HUES6 (cell line): ENCODE measurements at regions not wholly inside any gene's neighbourhood (a gene's known extent, or its start where the extent isn't known, plus 50 kb on each side); places are given as distances from the start of the nearest gene placed in this dataset.

Experiments used
- H3K27ac ChIP-seq: 2 replicates; pipeline ENCODE4 v1.7.0; 2013; ENCODE audit warnings: low read depth, mild to moderate bottlenecking, low read length, inconsistent platforms
- H3K27me3 ChIP-seq: 2 replicates; pipeline ENCODE4 v1.6.1; 2013; ENCODE audit warnings: low read length; ENCODE audit not compliant: control insufficient read depth, insufficient read depth
- H3K36me3 ChIP-seq: 2 replicates; pipeline ENCODE4 v1.6.1; 2013; ENCODE audit warnings: low read length; ENCODE audit not compliant: control insufficient read depth, insufficient read depth
- H3K4me1 ChIP-seq: 2 replicates; pipeline ENCODE4 v1.6.1; 2013; ENCODE audit warnings: low read length; ENCODE audit not compliant: control insufficient read depth, insufficient read depth
- H3K4me3 ChIP-seq: 2 replicates; pipeline ENCODE4 v1.5.1; 2013; ENCODE audit warnings: low read depth, low read length
- H3K9ac ChIP-seq: one replicate; pipeline ENCODE4 v1.6.1; 2013; ENCODE audit warnings: mild to moderate bottlenecking, low read length
- H3K9me3 ChIP-seq: 2 replicates; pipeline ENCODE4 v1.6.1; 2013; ENCODE audit warnings: low read depth, low read length; ENCODE audit not compliant: control insufficient read depth, insufficient read depth

- Histone ChIP-seq H3K27me3 (no peaks in the 10 kb centered on the region), H3K9ac (no peak overlapping the region), H3K9me3 (no peaks in the 10 kb centered on the region), H3K36me3 (no peaks in the 10 kb centered on the region), H3K27ac (no peak overlapping the region), H3K4me1 (no peaks in the 10 kb centered on the region), H3K4me3 (no peak overlapping the region)
Measured at GRCh38 chr5:23253621-23254198, 253.7 kb upstream of the PRDM9 start.

- Histone ChIP-seq H3K27me3 (no peaks in the 10 kb centered on the region), H3K4me1 (no peaks in the 10 kb centered on the region), H3K4me3 (no peak overlapping the region), H3K27ac (no peak overlapping the region), H3K36me3 (no peaks in the 10 kb centered on the region), H3K9ac (no peak overlapping the region), H3K9me3 (no peaks in the 10 kb centered on the region)
Measured at GRCh38 chr5:23242891-23243290, 264.5 kb upstream of the PRDM9 start.

- no peak overlapping the region for H3K4me3 ChIP-seq
- 0 out of 2 replicates have a peak, but pooled peaks cover 2% of the 10 kb centered on the region for H3K9me3 ChIP-seq
- H3K27me3 ChIP-seq, result no peaks in the 10 kb centered on the region
- peak overlapping the region; percentile 84; the same call in 1 of the 2 replicates for H3K27ac ChIP-seq
- H3K36me3 ChIP-seq, result no peaks in the 10 kb centered on the region
- H3K4me1 ChIP-seq, result peaks cover 37% of the 10 kb centered on the region
- no peak overlapping the region for H3K9ac ChIP-seq
Measured at GRCh38 chr5:23235246-23235645, 272.2 kb upstream of the PRDM9 start.

GRCh38 chr5:23234197-23234596, 273.2 kb upstream of the PRDM9 start:
- peak overlapping the region; percentile 84 for H3K27ac ChIP-seq
- 0 out of 2 replicates have a peak overlapping the region, but pooled peaks have one; percentile 26 for H3K4me3 ChIP-seq

GRCh38 chr5:23223846-23224245, 283.6 kb upstream of the PRDM9 start:
- Histone ChIP-seq H3K27ac (no peak overlapping the region), H3K9me3 (0 out of 2 replicates have a peak, but pooled peaks cover 2% of the 10 kb centered on the region), H3K36me3 (no peaks in the 10 kb centered on the region), H3K4me3 (no peak overlapping the region), H3K4me1 (peaks cover 3% of the 10 kb centered on the region; the same call in 1 of the 2 replicates), H3K27me3 (no peaks in the 10 kb centered on the region), H3K9ac (no peak overlapping the region)

More at GRCh38 chr5:23234197-23234596, 273.2 kb upstream of the PRDM9 start:
- Histone ChIP-seq H3K9ac (peak overlapping the region; percentile 53), H3K9me3 (0 out of 2 replicates have a peak, but pooled peaks cover 2% of the 10 kb centered on the region), H3K4me1 (peaks cover 37% of the 10 kb centered on the region), H3K27me3 (no peaks in the 10 kb centered on the region), H3K36me3 (no peaks in the 10 kb centered on the region)

GRCh38 chr5:23221831-23222230, 285.6 kb upstream of the PRDM9 start:
- no peak overlapping the region for H3K4me3 ChIP-seq
- no peaks in the 10 kb centered on the region for H3K36me3 ChIP-seq
- peaks cover 3% of the 10 kb centered on the region; the same call in 1 of the 2 replicates for H3K4me1 ChIP-seq
- no peaks in the 10 kb centered on the region for H3K27me3 ChIP-seq
- H3K27ac ChIP-seq, result no peak overlapping the region
- 0 out of 2 replicates have a peak, but pooled peaks cover 2% of the 10 kb centered on the region for H3K9me3 ChIP-seq
- H3K9ac ChIP-seq, result no peak overlapping the region

- no peaks in the 10 kb centered on the region for H3K27me3 ChIP-seq
- no peaks in the 10 kb centered on the region for H3K9me3 ChIP-seq
- no peak overlapping the region for H3K9ac ChIP-seq
- no peak overlapping the region for H3K4me3 ChIP-seq
- no peaks in the 10 kb centered on the region for H3K4me1 ChIP-seq
- no peaks in the 10 kb centered on the region for H3K36me3 ChIP-seq
- no peak overlapping the region for H3K27ac ChIP-seq
Measured at GRCh38 chr5:23217159-23217558, 290.2 kb upstream of the PRDM9 start.

GRCh38 chr5:23216345-23216744, 291.1 kb upstream of the PRDM9 start:
- Histone ChIP-seq H3K27ac (no peak overlapping the region), H3K9me3 (no peaks in the 10 kb centered on the region), H3K27me3 (no peaks in the 10 kb centered on the region), H3K9ac (no peak overlapping the region), H3K4me1 (no peaks in the 10 kb centered on the region), H3K4me3 (no peak overlapping the region), H3K36me3 (no peaks in the 10 kb centered on the region)

GRCh38 chr5:23208959-23209431, 298.4 kb upstream of the PRDM9 start:
- Histone ChIP-seq H3K27me3 (no peaks in the 10 kb centered on the region), H3K9me3 (no peaks in the 10 kb centered on the region), H3K36me3 (no peaks in the 10 kb centered on the region), H3K4me3 (no peak overlapping the region), H3K4me1 (peaks cover 3% of the 10 kb centered on the region; the same call in 1 of the 2 replicates), H3K27ac (no peak overlapping the region), H3K9ac (no peak overlapping the region)

GRCh38 chr5:23204111-23204510, 303.3 kb upstream of the PRDM9 start:
- Histone ChIP-seq H3K36me3 (no peaks in the 10 kb centered on the region), H3K9me3 (peaks cover 7% of the 10 kb centered on the region; the same call in 1 of the 2 replicates), H3K9ac (no peak overlapping the region), H3K4me3 (no peak overlapping the region), H3K4me1 (peaks cover 1% of the 10 kb centered on the region; the same call in 1 of the 2 replicates), H3K27me3 (no peaks in the 10 kb centered on the region), H3K27ac (no peak overlapping the region)

GRCh38 chr5:23169660-23170416, 316.7 kb upstream of the CDH12 start:
- H3K27ac ChIP-seq, result no peak overlapping the region
- 0 out of 2 replicates have a peak, but pooled peaks cover 3% of the 10 kb centered on the region for H3K36me3 ChIP-seq
- H3K4me3 ChIP-seq, result no peak overlapping the region
- H3K4me1 ChIP-seq, result no peaks in the 10 kb centered on the region
- H3K9me3 ChIP-seq, result peaks cover 19% of the 10 kb centered on the region
- no peak overlapping the region for H3K9ac ChIP-seq
- H3K27me3 ChIP-seq, result no peaks in the 10 kb centered on the region
